ENCODE measurements at regions not wholly inside any gene's neighbourhood (a gene's known extent, or its start where the extent isn't known, plus 50 kb on each side); places are given as distances from the start of the nearest gene placed in this dataset.

DNA sequence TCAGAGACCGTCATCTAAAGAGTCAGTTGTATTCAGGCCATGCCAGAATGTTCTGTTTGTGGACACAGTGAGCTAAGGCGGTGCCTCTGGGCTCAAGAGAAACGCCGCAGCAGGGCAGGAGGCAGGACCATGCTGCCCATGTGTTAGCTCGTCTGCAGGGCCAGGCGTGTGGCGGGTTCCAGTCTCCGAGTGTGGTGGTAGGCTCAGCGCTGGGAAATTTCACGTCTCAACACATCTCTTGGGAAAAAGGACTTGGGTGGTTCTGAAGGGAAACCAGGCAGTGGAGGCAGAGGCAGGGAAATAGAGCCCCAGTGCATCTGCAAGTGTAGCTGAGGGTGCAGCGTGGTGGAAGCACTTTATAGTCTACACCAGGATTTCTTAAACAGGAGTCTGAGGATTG lies 56.9 kb upstream of the TAGAP start:
- H3K4me3 ChIP-seq, result no peak overlapping the region
- no peaks in the 10 kb centered on the region for H3K36me3 ChIP-seq
- H3K9me3 ChIP-seq, result no peaks in the 10 kb centered on the region
- FAIRE-seq (no peak), ATAC-seq (no peak), DNase-seq (no peak)
- WGBS, 2 donors, result 79 to 84% methylated on average over 11 of the region's 11 CpGs
- H3K27me3 ChIP-seq, result peaks cover 0 to 5% (median 0%) of the 10 kb centered on the region in 4 donors
- TF ChIP-seq, protein P1, sequence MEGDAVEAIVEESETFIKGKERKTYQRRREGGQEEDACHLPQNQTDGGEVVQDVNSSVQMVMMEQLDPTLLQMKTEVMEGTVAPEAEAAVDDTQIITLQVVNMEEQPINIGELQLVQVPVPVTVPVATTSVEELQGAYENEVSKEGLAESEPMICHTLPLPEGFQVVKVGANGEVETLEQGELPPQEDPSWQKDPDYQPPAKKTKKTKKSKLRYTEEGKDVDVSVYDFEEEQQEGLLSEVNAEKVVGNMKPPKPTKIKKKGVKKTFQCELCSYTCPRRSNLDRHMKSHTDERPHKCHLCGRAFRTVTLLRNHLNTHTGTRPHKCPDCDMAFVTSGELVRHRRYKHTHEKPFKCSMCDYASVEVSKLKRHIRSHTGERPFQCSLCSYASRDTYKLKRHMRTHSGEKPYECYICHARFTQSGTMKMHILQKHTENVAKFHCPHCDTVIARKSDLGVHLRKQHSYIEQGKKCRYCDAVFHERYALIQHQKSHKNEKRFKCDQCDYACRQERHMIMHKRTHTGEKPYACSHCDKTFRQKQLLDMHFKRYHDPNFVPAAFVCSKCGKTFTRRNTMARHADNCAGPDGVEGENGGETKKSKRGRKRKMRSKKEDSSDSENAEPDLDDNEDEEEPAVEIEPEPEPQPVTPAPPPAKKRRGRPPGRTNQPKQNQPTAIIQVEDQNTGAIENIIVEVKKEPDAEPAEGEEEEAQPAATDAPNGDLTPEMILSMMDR (IDR thresholded peaks at IDR 0.05), result no peak
- no peaks in the 10 kb centered on the region for H3K4me1 ChIP-seq
- no peak overlapping the region for H3K27ac ChIP-seq
- intact Hi-C loops (cut with DNase I), result loop anchor here in 2 of 3 donors (10.0 kb wide), 1 partner anchor 57 kb away; the partner anchor contains the start of gene TAGAP (in 2 of the 2)

DNA sequence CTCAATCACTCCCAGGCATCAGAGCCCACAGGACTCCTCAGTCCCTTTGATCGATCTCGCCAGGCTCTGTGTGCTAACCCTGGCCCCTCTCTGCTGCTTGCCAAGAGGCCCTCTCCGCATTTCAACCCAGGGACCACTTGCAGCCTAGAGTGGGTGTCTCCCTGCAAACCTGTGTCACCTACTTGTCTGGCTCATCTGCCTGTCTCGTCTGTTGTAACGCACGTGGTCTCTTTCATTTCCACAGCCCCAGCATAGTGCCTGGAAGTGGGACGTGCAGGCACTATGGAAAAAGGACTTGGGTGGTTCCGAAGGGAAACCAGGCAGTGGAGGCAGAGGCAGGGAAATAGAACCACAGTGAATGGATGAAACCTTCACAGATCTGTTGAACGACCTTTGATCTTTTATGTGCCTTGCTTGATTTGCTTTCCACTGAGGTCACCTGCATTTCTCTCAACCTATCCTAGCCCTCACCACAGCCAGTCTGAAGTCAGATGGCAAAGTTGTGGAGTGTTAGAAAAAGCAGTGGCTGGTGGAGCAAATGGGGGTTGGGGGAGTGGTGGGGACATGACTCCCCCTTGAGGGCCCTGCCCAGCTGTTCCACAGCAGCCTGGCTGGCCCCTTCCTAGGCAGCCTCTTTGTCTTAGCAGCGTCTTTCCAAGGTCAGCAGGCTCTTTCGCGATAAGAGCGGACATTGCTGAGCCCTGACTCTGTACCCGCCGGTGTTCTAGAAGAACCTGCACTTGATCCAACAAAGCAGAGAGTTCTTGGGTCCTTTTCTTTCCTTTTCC lies 55.8 kb upstream of the TAGAP start:
- no peaks in the 10 kb centered on the region for H3K36me3 ChIP-seq
- H3K9me3 ChIP-seq, result no peaks in the 10 kb centered on the region
- H3K27me3 ChIP-seq, result peaks cover 0 to 5% (median 0%) of the 10 kb centered on the region in 4 donors
- no peak overlapping the region for H3K4me3 ChIP-seq
- no peak for ATAC-seq
- TF ChIP-seq, protein P1 (IDR thresholded peaks at IDR 0.05), result no peak
- intact Hi-C loops (cut with DNase I), result loop anchor here in 2 of 3 donors (10.0 kb wide), 1 partner anchor 56 kb away; the partner anchor contains the start of gene TAGAP (in 2 of the 2)
- no peak for FAIRE-seq
- H3K27ac ChIP-seq, result no peak overlapping the region
- H3K4me1 ChIP-seq, result no peaks in the 10 kb centered on the region
- DNase-seq, result no peak
- 61% methylated on average over 15 of the region's 15 CpGs for WGBS, 2 donors

DNA sequence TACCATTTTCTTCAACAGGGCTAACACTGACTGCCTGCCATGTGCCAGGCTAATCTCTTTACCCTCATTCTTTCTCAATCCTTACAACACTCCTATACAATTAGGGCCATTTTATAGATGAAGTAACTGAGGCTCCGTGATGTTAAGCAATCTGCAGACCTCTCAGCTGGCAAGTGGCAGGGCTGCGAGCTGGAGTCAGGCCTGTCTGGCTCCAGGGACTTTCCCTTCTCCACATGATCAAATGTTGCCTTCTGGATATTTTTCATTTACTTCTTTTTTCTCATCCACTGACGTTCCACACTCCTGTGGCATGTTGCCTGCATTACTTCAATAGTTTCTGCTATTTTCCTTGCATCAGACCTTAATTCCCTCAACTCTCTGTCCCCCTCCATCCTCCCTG lies 55.2 kb upstream of the TAGAP start:
- intact Hi-C loops (cut with DNase I), result loop anchor here in 2 of 3 donors (10.0 kb wide), 1 partner anchor 55 kb away; the partner anchor contains the start of gene TAGAP (in 2 of the 2)

DNA sequence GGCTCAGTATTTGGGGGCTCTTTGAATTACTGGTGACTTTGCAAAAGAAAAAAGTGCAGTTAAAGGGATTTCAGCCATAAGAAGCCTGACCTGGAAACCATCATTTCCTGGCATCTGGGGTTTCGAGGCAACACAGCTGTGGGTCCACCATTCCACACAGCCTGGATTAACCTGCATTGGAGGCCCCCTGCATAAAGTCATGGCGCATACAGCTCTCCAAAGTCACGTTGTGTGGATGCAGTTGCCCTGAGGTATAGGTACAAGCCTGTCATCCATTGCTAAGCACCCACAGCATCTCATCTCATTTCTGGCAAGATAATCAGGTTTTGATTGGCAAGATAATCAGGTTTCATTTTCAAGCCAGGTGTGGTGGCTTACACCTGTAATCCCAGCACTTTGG lies 54.5 kb upstream of the TAGAP start:
- intact Hi-C loops (cut with DNase I), result no loop called here
- Histone ChIP-seq H3K27me3 (peaks cover 0 to 5% (median 0%) of the 10 kb centered on the region in 4 donors), H3K4me3 (no peak overlapping the region), H3K4me1 (no peaks in the 10 kb centered on the region), H3K9me3 (no peaks in the 10 kb centered on the region), H3K27ac (no peak overlapping the region), H3K36me3 (no peaks in the 10 kb centered on the region)
- TF ChIP-seq, protein P1 (IDR thresholded peaks at IDR 0.05), result no peak
- no peak for ATAC-seq
- FAIRE-seq, result no peak
- 90 to 91% methylated on average over 3 of the region's 3 CpGs for WGBS, 2 donors
- no peak for DNase-seq

More for the DNA sequence above, 55.2 kb upstream of the TAGAP start:
- TF ChIP-seq, protein P1 (IDR thresholded peaks at IDR 0.05), result no peak
- FAIRE-seq (no peak), DNase-seq (no peak), ATAC-seq (no peak)
- H3K27me3 ChIP-seq, result peaks cover 0 to 5% (median 0%) of the 10 kb centered on the region in 4 donors
- 70 to 75% methylated on average over 3 of the region's 3 CpGs for WGBS, 2 donors
- H3K4me3 ChIP-seq, result no peak overlapping the region
- H3K36me3 ChIP-seq, result no peaks in the 10 kb centered on the region
- H3K9me3 ChIP-seq, result no peaks in the 10 kb centered on the region
- H3K27ac ChIP-seq, result no peak overlapping the region
- no peaks in the 10 kb centered on the region for H3K4me1 ChIP-seq

DNA sequence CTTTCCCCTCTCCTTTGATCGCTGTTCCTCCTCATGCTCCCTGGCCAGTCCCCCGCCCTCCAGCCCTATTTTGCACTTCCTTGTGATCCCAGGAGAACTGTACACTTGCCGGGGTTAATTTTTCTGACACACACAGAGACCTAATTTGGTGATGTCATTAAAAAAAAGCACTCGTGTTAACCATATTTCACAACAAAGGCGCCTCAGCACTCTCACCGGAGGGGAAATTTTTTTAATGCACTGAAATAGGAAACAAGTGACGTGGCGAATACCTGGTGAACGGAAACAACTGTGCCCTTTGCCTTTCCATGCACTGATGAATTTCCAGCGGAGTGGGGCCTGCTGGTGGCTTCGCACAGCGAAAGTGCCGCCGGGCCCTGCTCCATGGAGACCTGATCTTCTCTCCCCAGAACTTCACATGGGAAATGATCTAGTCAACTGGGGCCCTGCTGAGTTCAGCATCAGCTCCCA lies 53.9 kb upstream of the TAGAP start:
- whole genome bisulfite sequencing, 2 donors, result 79 to 81% methylated on average over 14 of the region's 14 CpGs
- no peak for DNase-seq
- H3K4me1 ChIP-seq, result no peaks in the 10 kb centered on the region
- no peak overlapping the region for H3K4me3 ChIP-seq
- no peaks in the 10 kb centered on the region for H3K36me3 ChIP-seq
- FAIRE-seq, result no peak
- H3K27ac ChIP-seq, result no peak overlapping the region
- intact Hi-C loops (cut with DNase I), result no loop called here
- TF ChIP-seq, protein P1 (IDR thresholded peaks at IDR 0.05), result no peak
- H3K27me3 ChIP-seq, result peaks cover 0 to 5% (median 0%) of the 10 kb centered on the region in 4 donors
- no peaks in the 10 kb centered on the region for H3K9me3 ChIP-seq
- ATAC-seq, result peak in 2 of 4 donors; percentile 24 to 30
